CD4-positive, alpha-beta memory T cell (primary cell): ENCODE measurements at regions not wholly inside any gene's neighbourhood (a gene's known extent, or its start where the extent isn't known, plus 50 kb on each side); places are given as distances from the start of the nearest gene placed in this dataset.

ENCODE experiments used
- CTCF ChIA-PET: fragments of 350-600 bp; sonication (Branson Sonifier 250); formaldehyde crosslinking; loops from one replicate; lab custom pipeline; 2021; ENCODE audit warnings: inconsistent platforms; ENCODE audit not compliant: partially characterized antibody; lab: Charles Lee
- POLR2A ChIA-PET: fragments of 350-600 bp; sonication (Branson Sonifier 250); formaldehyde crosslinking; loops from one replicate; lab custom pipeline; 2021; ENCODE audit not compliant: partially characterized antibody; lab: Charles Lee
- DNase-seq, 5 donors: peaks; one replicate each; pipeline versions ENCODE4 v3.0.0 to v3.0.0-alpha.2; 2020 to 2022; ENCODE audit warnings: mixed read lengths in 1 of 5
- H3K27ac ChIP-seq: one replicate; pipeline ENCODE4 v1.7.0; 2013; ENCODE audit warnings: low read depth, low read length
- H3K27me3 ChIP-seq: 2 replicates; pipeline ENCODE4 v1.7.0; 2013; ENCODE audit warnings: mild to moderate bottlenecking, low read length, moderate library complexity; ENCODE audit not compliant: insufficient read depth
- H3K36me3 ChIP-seq: 2 replicates; pipeline ENCODE4 v1.7.0; 2013; ENCODE audit warnings: mild to moderate bottlenecking, low read length, moderate library complexity; ENCODE audit not compliant: insufficient read depth
- H3K4me1 ChIP-seq: 2 replicates; pipeline ENCODE4 v1.7.0; 2013; ENCODE audit warnings: mild to moderate bottlenecking, low read length, moderate library complexity; ENCODE audit not compliant: insufficient read depth
- H3K4me3 ChIP-seq, 2 donors: one replicate each; pipeline ENCODE4 v1.7.0; 2013; ENCODE audit warnings: low read length in 2 of 2, mild to moderate bottlenecking in 1 of 2
- H3K9me3 ChIP-seq, 2 donors: one replicate each; pipeline ENCODE4 v1.7.0; 2013; ENCODE audit warnings: low read length in 2 of 2, control low read depth in 1 of 2; ENCODE audit not compliant: control insufficient read depth in 1 of 2
- H3K27ac Mint-ChIP-seq, 7 donors: one replicate each; pipeline ENCODE4 v1.8.0; 2020 to 2021; ENCODE audit warnings: mixed read lengths in 7 of 7, mild to moderate bottlenecking in 6 of 7, inconsistent platforms in 3 of 7, moderate library complexity in 3 of 7
- H3K27me3 Mint-ChIP-seq, 2 donors: one replicate each; pipeline ENCODE4 v1.8.0; 2020 to 2021; ENCODE audit warnings: mixed read lengths in 2 of 2
- H3K36me3 Mint-ChIP-seq, 2 donors: one replicate each; pipeline ENCODE4 v1.8.0; 2020 to 2021; ENCODE audit warnings: mixed read lengths in 2 of 2, inconsistent platforms in 1 of 2, mild to moderate bottlenecking in 1 of 2
- H3K4me1 Mint-ChIP-seq, 4 donors: one replicate each; pipeline ENCODE4 v1.8.0; 2020 to 2021; ENCODE audit warnings: mixed read lengths in 4 of 4, mild to moderate bottlenecking in 1 of 4
- H3K4me3 Mint-ChIP-seq, 8 donors: one replicate each; pipeline ENCODE4 v1.8.0; 2020 to 2021; ENCODE audit warnings: mixed read lengths in 8 of 8, mild to moderate bottlenecking in 7 of 8, moderate library complexity in 6 of 8, inconsistent platforms in 3 of 8
- H3K9me3 Mint-ChIP-seq, 8 donors: one replicate each; pipeline ENCODE4 v1.8.0; 2020 to 2021; ENCODE audit warnings: mixed read lengths in 8 of 8, mild to moderate bottlenecking in 5 of 8, inconsistent platforms in 3 of 8, moderate library complexity in 1 of 8
- intact Hi-C: fragments of 100-400 bp; cut with micrococcal nuclease; formaldehyde crosslinking; loops from one replicate; pipeline ENCODE4 v1.15.1; 2023

DNA sequence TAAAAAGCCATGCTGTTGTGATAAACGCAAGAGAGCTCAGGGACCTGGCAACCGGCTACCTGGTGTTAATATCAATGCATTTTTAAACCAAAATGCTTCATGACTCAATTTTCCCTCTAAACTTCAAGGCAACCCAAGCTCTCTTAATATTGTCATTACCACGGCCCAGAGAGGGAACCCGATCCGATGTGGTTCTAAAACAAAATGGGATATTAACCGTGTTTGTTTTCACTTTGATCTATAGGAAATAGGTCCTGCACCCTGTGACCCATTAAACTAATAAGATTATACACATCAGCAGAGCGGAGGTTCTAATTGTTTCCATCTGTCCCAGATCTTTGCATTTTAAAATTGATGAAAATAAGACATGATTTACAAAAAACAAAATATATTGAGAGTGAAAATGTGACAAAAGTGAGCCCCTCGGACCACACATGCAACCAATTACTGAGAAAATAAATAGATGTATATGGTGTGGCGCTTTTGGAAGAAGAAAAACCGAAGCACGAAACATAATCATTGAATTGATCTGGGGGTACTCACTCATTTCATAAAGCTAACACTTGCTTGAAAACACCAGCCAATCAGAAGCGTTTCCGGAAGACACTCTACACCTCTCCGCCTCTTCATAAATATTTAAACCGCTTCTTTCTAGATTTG, 290.3 kb upstream of the NFE2L3 start:
- H3K27ac Mint-ChIP-seq = peak overlapping the region in 4 of 7 donors; percentile 7 to 94 (median 88)
- peaks cover 0 to 4% of the 10 kb centered on the region in 2 donors for H3K9me3 ChIP-seq
- intact Hi-C loops = loop anchor here (5.0 kb wide), 1 partner anchor 1306 kb away; the partner anchor contains the start of gene HOXA9

DNA sequence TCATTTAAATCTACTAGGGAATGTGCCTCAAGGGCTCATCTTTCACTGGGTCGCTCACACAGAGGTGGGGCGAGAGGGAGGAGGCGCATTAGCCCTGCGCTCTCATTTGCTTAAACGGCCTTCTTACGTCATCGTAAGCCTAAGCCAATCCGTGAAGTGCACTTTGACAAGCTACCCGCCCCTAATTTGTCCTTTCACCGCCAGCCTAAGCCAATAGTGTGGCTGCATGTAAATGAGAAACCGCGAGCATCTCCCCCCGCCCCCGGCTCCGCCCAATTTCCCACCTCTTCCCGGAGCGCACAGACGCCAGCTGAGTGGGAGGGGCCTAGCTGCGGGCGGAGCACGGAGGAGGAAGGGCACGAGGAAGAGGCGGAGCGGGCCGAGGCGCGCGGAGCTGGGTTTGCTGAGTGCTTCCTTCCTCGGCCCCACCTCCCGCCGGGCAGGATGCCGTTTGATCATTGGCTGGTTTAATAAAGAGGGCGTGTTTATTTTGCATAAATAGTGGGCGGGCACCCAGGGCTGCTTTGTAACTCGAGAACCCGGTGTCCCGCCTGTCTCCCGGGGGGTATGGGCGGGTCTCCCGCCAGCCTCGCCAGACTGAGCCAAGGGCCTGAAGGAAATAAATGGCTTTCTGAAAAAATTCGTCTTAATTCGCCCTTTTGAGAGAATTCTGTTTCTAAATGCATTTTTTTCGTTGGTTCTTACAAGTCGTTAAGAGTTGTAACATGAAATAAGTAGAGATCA, 289.6 kb upstream of the NFE2L3 start:
- CTCF ChIA-PET = interaction anchor here (0.6 to 1.4 kb wide), 2 partner anchors 11 to 1304 kb away, joined by 3 to 4 read pairs; no protein-coding TSS in a partner anchor
- Mint-ChIP-seq H3K27ac (peak overlapping the region in 5 of 7 donors; percentile 45 to 94 (median 84)), H3K4me3 (peak overlapping the region; percentile 46 to 84 (median 68)), H3K9me3 (peaks cover 2 to 49% (median 32%) of the 10 kb centered on the region in 8 donors), H3K36me3 (peaks cover 4 to 7% of the 10 kb centered on the region in 2 donors), H3K4me1 (peaks cover 2 to 32% (median 14%) of the 10 kb centered on the region in 4 donors), H3K27me3 (peaks cover 52 to 54% of the 10 kb centered on the region in 2 donors)
- peak; percentile 69 to 85 (median 78) for DNase-seq
- POLR2A ChIA-PET = interaction anchor here (2.1 kb wide), 1 partner anchor 31 kb away, joined by 5 read pairs; no protein-coding TSS in a partner anchor
- Histone ChIP-seq H3K27ac (no peak overlapping the region), H3K9me3 (peaks cover 0 to 4% of the 10 kb centered on the region in 2 donors), H3K36me3 (no peaks in the 10 kb centered on the region), H3K4me1 (peaks cover 20% of the 10 kb centered on the region), H3K27me3 (peaks cover 92% of the 10 kb centered on the region), H3K4me3 (peak overlapping the region in 1 of 2 donors; percentile 13)
- intact Hi-C loops = loop anchor here (5.0 kb wide), 1 partner anchor 1305 kb away; the partner anchor contains the start of gene HOXA9

More for the DNA sequence above, 290.3 kb upstream of the NFE2L3 start:
- Histone ChIP-seq H3K4me3 (no peak overlapping the region), H3K4me1 (peaks cover 27% of the 10 kb centered on the region), H3K27ac (no peak overlapping the region), H3K36me3 (no peaks in the 10 kb centered on the region), H3K27me3 (peaks cover 96% of the 10 kb centered on the region)
- H3K9me3 Mint-ChIP-seq = peaks cover 2 to 49% (median 32%) of the 10 kb centered on the region in 8 donors
- ChIA-PET CTCF (interaction anchor here (0.6 to 1.4 kb wide), 2 partner anchors 10 to 1304 kb away, joined by 3 to 4 read pairs; no protein-coding TSS in a partner anchor), POLR2A (interaction anchor here (1.0 to 2.1 kb wide), 2 partner anchors 32 to 1311 kb away, joined by 5 to 6 read pairs; no protein-coding TSS in a partner anchor)
- peak overlapping the region; percentile 46 to 84 (median 66) for H3K4me3 Mint-ChIP-seq
- H3K4me1 Mint-ChIP-seq = peaks cover 2 to 32% (median 14%) of the 10 kb centered on the region in 4 donors
- peaks cover 50 to 52% of the 10 kb centered on the region in 2 donors for H3K27me3 Mint-ChIP-seq
- H3K36me3 Mint-ChIP-seq = peaks cover 4 to 7% of the 10 kb centered on the region in 2 donors
- peak in 2 of 5 donors; percentile 9 to 35 for DNase-seq

DNA sequence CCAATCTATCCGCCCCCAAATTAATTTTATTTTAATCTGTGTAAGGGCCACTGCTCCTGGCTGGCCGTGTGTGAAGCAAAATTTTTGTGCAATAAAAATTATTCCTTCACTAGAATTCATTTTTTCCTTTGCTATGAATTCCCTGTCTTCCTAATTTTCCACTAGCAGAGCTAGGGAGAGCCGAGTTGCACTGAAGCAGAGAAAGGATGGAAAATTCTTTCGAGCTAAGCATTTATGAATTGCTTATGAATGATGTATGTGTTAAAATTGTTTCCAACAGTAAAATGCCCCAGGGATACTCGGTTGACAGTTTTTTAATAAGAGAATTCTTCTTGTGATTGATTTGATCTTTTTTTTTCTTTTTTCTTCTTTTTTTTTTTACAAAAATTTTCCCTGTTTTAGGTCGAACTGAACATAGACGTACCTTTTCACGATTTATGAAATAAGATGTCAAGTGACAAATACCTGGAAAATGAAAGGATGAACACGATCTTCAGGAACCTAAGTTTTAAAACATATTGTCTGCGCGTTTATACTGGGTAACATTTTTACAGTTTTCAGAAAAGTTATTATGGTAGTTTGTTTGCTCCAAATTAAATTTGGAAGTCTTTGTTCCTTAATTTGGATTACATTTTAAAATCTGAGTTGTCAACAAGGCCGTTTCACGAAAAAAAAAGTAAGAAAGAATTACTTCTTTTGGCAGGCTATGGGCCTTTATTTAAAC, 288.8 kb upstream of the NFE2L3 start:
- no peak for DNase-seq
- peaks cover 4 to 7% of the 10 kb centered on the region in 2 donors for H3K36me3 Mint-ChIP-seq
- H3K36me3 ChIP-seq = no peaks in the 10 kb centered on the region
- ChIA-PET POLR2A (interaction anchor here (2.1 kb wide), 1 partner anchor 30 kb away, joined by 5 read pairs; no protein-coding TSS in a partner anchor), CTCF (interaction anchor here (1.4 kb wide), 1 partner anchor 12 kb away, joined by 4 read pairs; no protein-coding TSS in a partner anchor)
- H3K27me3 Mint-ChIP-seq = peaks cover 59% of the 10 kb centered on the region in 2 donors
- peaks cover 0 to 4% of the 10 kb centered on the region in 2 donors for H3K9me3 ChIP-seq
- no peak overlapping the region for H3K27ac ChIP-seq
- no peak overlapping the region for H3K4me3 ChIP-seq
- H3K27me3 ChIP-seq = peaks cover 86% of the 10 kb centered on the region
- H3K4me1 Mint-ChIP-seq = peaks cover 2 to 32% (median 14%) of the 10 kb centered on the region in 4 donors
- peaks cover 20% of the 10 kb centered on the region for H3K4me1 ChIP-seq
- intact Hi-C loops = loop anchor here (5.0 kb wide), 1 partner anchor 1304 kb away; the partner anchor contains the start of gene HOXA9
- H3K9me3 Mint-ChIP-seq = peaks cover 2 to 49% (median 32%) of the 10 kb centered on the region in 8 donors
- peak overlapping the region in 6 of 8 donors; percentile 46 to 84 (median 68) for H3K4me3 Mint-ChIP-seq
- peak overlapping the region in 4 of 7 donors; percentile 48 to 94 (median 74) for H3K27ac Mint-ChIP-seq

- Histone ChIP-seq H3K4me3 (no peak overlapping the region), H3K36me3 (no peaks in the 10 kb centered on the region), H3K4me1 (peaks cover 20% of the 10 kb centered on the region), H3K9me3 (peaks cover 0 to 4% of the 10 kb centered on the region in 2 donors), H3K27me3 (peaks cover 86% of the 10 kb centered on the region), H3K27ac (no peak overlapping the region)
- peaks cover 2 to 48% (median 31%) of the 10 kb centered on the region in 8 donors for H3K9me3 Mint-ChIP-seq
- H3K27me3 Mint-ChIP-seq = peaks cover 62 to 64% of the 10 kb centered on the region in 2 donors
- H3K4me3 Mint-ChIP-seq = peak overlapping the region in 6 of 8 donors; percentile 6 to 53 (median 34)
- peaks cover 4 to 7% of the 10 kb centered on the region in 2 donors for H3K36me3 Mint-ChIP-seq
- H3K4me1 Mint-ChIP-seq = peaks cover 2 to 31% (median 14%) of the 10 kb centered on the region in 4 donors
- no peak for DNase-seq
- intact Hi-C loops = loop anchor here (5.0 kb wide), 1 partner anchor 1304 kb away; the partner anchor contains the start of gene HOXA9
- peak overlapping the region in 2 of 7 donors; percentile 22 to 87 for H3K27ac Mint-ChIP-seq
- ChIA-PET POLR2A (no interaction called here), CTCF (no interaction called here)
Observed at GRCh38 chr7:25863729-25864110, 288.3 kb upstream of the NFE2L3 start.

DNA sequence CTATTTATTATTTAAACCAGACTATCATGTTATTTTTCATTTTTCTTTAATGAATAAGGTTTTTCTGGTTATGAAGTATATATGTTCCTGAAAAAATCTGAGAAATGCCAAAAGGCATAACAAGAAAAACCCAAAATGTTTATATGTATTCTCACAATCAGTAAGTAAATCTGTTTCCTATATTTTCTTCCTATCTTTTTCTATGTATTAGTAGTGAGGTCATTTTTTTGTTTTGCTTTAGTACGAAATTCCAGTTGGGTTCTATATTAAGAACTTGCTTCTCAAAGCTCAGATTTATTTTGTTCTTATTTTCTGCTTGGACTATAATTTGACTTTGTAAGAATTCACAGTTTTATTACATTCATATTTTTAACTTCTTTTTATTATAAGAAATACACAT, 287.5 kb upstream of the NFE2L3 start:
- peaks cover 20% of the 10 kb centered on the region for H3K4me1 ChIP-seq
- H3K27ac ChIP-seq = no peak overlapping the region
- peaks cover 2 to 23% (median 14%) of the 10 kb centered on the region in 4 donors for H3K4me1 Mint-ChIP-seq
- H3K27me3 Mint-ChIP-seq = peaks cover 62 to 69% of the 10 kb centered on the region in 2 donors
- DNase-seq = no peak
- peaks cover 2 to 43% (median 27%) of the 10 kb centered on the region in 8 donors for H3K9me3 Mint-ChIP-seq
- H3K4me3 ChIP-seq = no peak overlapping the region
- POLR2A ChIA-PET = no interaction called here
- peaks cover 82% of the 10 kb centered on the region for H3K27me3 ChIP-seq
- no peak overlapping the region for H3K4me3 Mint-ChIP-seq
- peaks cover 4 to 7% of the 10 kb centered on the region in 2 donors for H3K36me3 Mint-ChIP-seq
- H3K27ac Mint-ChIP-seq = peak overlapping the region in 1 of 7 donors; percentile 65
- intact Hi-C loops = loop anchor here (5.0 kb wide), 1 partner anchor 1303 kb away; the partner anchor contains the start of gene HOXA9
- CTCF ChIA-PET = interaction anchor here (2.0 kb wide), 1 partner anchor 28 kb away, joined by 6 read pairs; no protein-coding TSS in a partner anchor
- peaks cover 0 to 4% of the 10 kb centered on the region in 2 donors for H3K9me3 ChIP-seq
- no peaks in the 10 kb centered on the region for H3K36me3 ChIP-seq
